Stomach (tissue), 8 donors: ENCODE measurements at regions not wholly inside any gene's neighbourhood (a gene's known extent, or its start where the extent isn't known, plus 50 kb on each side); places are given as distances from the start of the nearest gene placed in this dataset.
"Not testable (repeated sequence)": the region's sequence is repeated elsewhere in the genome, so short reads cannot be mapped to it uniquely, and the experiment has no call there.

ENCODE experiments used
- DNase-seq, 2 donors: peaks; one replicate each; pipeline versions ENCODE4 v3.0.0 to v3.0.0-alpha.2; 2013 to 2019
- H3K27ac ChIP-seq, 5 donors: fragments of 200-600 bp in 4 of 5; sonication (generic) in 4 of 5; one replicate each; pipeline ENCODE4 v1.5.1; 2013 to 2019; ENCODE audit warnings: mild to moderate bottlenecking in 1 of 5, moderate library complexity in 1 of 5
- H3K27me3 ChIP-seq, 3 donors: fragments of 200-600 bp; sonication (generic); one replicate each; pipeline ENCODE4 v1.5.1; 2017 to 2019; ENCODE audit warnings: mixed run types in 1 of 3
- H3K36me3 ChIP-seq, 4 donors: fragments of 200-600 bp; sonication (generic); 1 replicate in 3 of 4; 2 replicates in 1 of 4; pipeline ENCODE4 v1.5.1; 2016 to 2019
- H3K4me1 ChIP-seq, 4 donors: fragments of 200-600 bp; sonication (generic); one replicate each; pipeline ENCODE4 v1.5.1; 2016 to 2019
- H3K4me3 ChIP-seq, 4 donors: fragments of 200-600 bp; sonication (generic) in 3 of 4; one replicate each; pipeline ENCODE4 v1.5.1; 2016 to 2019; ENCODE audit warnings: mild to moderate bottlenecking in 1 of 4
- H3K9me3 ChIP-seq, 4 donors: fragments of 200-600 bp; sonication (generic); one replicate each; pipeline ENCODE4 v1.5.1; 2016 to 2019
- EP300 ChIP-seq: sonication (generic); formaldehyde crosslinking; IDR thresholded peaks from one replicate; pipeline ENCODE4 v1.6.1; 2017; ENCODE audit warnings: antibody characterized with exemption
- POLR2A ChIP-seq, 4 donors: fragments of 450-650 bp; IDR thresholded peaks; one replicate each; pipeline ENCODE4 v1.6.1; 2016; ENCODE audit warnings: antibody characterized with exemption in 4 of 4, control low read depth in 2 of 4, mild to moderate bottlenecking in 1 of 4, moderate library complexity in 1 of 4
- POLR2AphosphoS5 ChIP-seq, 3 donors: sonication (generic); formaldehyde crosslinking; IDR thresholded peaks; one replicate each; pipeline ENCODE4 v1.6.1; 2016; ENCODE audit warnings: antibody characterized with exemption in 3 of 3
- WGBS, 5 donors: extraction: QIAGEN DNeasy Blood & Tissue Kit in 3 of 5; methylation state at CpG; one replicate each; pipeline versions ENCODE4 v1.1.5 to v1.1.7; 2013 to 2018; 5-methylcytosine and 5-hydroxymethylcytosine counted together
- intact Hi-C: fragments of 100-400 bp; cut with DNase I; formaldehyde crosslinking; loops from one replicate; pipeline ENCODE4 v1.15.1; 2023; ENCODE audit warnings: low total_unique reads
- TF ChIP-seq, protein P1 (sequence below), 7 experiments: fragments of 450-650 bp in 4 of 7; fragments of 200-600 bp in 3 of 7; sonication (generic) in 3 of 7; IDR thresholded peaks; one replicate each; pipeline ENCODE4 v1.5.1; 2016 to 2019; ENCODE audit warnings: antibody characterized with exemption in 7 of 7, control low read depth in 2 of 7, mild to moderate bottlenecking in 1 of 7
- donor health status: healthy with polysubstance abuse.
- donor health status: Bipolar disorder and iron deficiency.
- donor health status: healthy.

DNA sequence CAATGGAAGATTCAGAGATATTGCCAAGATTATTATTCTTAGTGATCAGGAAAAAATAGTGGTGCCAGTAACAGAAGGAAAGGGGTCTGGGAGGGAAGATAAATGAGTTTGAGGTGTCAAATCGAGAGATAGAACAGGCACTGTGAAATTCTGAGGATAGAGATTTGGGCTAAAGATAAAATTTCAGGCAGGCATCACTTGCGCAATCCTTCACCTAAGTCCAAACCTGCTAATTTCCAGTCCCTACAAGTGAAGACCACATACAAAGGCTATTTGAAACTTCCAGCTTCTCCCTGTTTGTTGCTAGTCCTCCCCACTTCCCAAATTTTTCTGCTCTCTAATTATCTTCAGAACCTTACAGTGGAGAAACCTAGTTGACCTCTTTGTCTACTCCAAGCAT lies 494.6 kb downstream of the MAGEE1 start:
- WGBS, 5 donors = 62 to 85% (median 78%) methylated on average over 2 of the region's 2 CpGs
- no peaks in the 10 kb centered on the region for H3K36me3 ChIP-seq
- no peaks in the 10 kb centered on the region for H3K9me3 ChIP-seq
- no peak overlapping the region for H3K4me3 ChIP-seq
- H3K4me1 ChIP-seq = no peaks in the 10 kb centered on the region
- no peaks in the 10 kb centered on the region for H3K27me3 ChIP-seq
- H3K27ac ChIP-seq = no peak overlapping the region
- no peak for DNase-seq
- intact Hi-C loops = no loop called here
- TF ChIP-seq POLR2AphosphoS5 (IDR thresholded peaks at IDR 0.05) (no peak), POLR2A (IDR thresholded peaks at IDR 0.05) (no peak), EP300 (no peak)
- TF ChIP-seq, protein P1, sequence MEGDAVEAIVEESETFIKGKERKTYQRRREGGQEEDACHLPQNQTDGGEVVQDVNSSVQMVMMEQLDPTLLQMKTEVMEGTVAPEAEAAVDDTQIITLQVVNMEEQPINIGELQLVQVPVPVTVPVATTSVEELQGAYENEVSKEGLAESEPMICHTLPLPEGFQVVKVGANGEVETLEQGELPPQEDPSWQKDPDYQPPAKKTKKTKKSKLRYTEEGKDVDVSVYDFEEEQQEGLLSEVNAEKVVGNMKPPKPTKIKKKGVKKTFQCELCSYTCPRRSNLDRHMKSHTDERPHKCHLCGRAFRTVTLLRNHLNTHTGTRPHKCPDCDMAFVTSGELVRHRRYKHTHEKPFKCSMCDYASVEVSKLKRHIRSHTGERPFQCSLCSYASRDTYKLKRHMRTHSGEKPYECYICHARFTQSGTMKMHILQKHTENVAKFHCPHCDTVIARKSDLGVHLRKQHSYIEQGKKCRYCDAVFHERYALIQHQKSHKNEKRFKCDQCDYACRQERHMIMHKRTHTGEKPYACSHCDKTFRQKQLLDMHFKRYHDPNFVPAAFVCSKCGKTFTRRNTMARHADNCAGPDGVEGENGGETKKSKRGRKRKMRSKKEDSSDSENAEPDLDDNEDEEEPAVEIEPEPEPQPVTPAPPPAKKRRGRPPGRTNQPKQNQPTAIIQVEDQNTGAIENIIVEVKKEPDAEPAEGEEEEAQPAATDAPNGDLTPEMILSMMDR (IDR thresholded peaks at IDR 0.05) = no peak

DNA sequence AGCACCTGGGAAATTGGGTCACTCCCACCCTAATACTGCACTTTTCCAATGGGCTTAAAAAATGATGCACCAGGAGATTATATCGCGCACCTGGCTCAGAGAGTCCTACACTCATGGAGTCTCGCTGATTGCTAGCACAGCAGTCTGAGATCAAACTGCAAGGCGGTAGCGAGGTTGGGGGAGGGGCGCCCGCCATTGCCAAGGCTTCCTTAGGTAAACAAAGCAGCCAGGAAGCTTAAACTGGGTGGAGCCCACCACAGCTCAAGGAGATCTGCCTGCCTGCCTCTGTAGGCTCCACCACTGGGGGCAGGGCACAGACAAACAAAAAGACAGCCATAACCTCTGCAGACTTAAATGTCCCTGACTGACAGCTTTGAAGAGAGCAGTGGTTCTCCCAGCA lies 497.1 kb downstream of the MAGEE1 start:
- H3K4me3 ChIP-seq, DNase-seq, H3K27me3 ChIP-seq, H3K4me1 ChIP-seq, H3K36me3 ChIP-seq, H3K9me3 ChIP-seq, intact Hi-C loops, H3K27ac ChIP-seq: not testable (repeated sequence)
- 68 to 88% (median 74%) methylated on average over 7 of the region's 7 CpGs for WGBS, 5 donors

DNA sequence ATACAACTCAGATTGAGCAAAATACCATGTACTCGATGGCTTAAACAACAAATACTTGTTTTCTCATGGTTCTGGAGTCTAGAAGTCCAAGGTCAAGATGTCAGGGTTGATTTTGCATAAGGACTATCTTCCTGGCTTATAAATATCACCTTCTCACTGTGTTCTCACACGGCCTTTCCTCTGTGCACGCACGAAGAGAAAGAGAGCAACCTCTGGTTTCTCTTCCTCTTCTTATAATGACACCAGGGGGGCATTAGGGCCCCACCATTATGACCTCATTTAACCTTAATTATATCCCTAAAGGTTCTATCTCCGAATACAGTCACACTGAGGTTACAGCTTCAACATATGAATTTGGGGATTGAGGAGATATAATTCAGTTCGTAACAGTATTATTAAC lies 504.0 kb downstream of the MAGEE1 start:
- 68 to 83% (median 77%) methylated on average over 6 of the region's 6 CpGs for WGBS, 5 donors
- Histone ChIP-seq H3K27ac (no peak overlapping the region), H3K27me3 (no peaks in the 10 kb centered on the region), H3K4me3 (no peak overlapping the region), H3K4me1 (no peaks in the 10 kb centered on the region), H3K9me3 (peaks cover 0 to 17% (median 5%) of the 10 kb centered on the region in 4 donors), H3K36me3 (no peaks in the 10 kb centered on the region)
- DNase-seq = no peak
- TF ChIP-seq, protein P1 (IDR thresholded peaks at IDR 0.05) = no peak
- TF ChIP-seq POLR2A (IDR thresholded peaks at IDR 0.05) (no peak), EP300 (no peak), POLR2AphosphoS5 (IDR thresholded peaks at IDR 0.05) (no peak)
- intact Hi-C loops = no loop called here

DNA sequence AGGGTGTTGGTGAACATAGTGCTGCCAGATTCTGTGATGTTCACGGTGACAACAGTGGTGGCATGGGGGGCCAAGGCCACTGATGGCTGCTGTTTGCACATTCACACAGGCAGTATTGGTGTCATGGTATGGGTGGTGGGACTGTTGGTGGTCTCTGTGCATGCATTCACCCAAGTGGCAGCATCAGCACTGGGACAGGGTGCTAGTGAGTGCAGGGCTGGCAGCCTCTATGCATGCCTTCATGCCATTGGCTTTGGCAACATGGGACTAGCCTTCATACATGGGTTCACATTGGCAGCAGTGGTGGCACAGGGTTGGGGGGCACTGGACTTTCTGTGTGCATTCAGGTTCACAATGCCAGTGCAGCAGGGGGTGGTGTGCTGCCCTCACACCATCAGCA lies 489.7 kb upstream of the FGF16 start:
- WGBS, 5 donors = 80 to 100% (median 90%) methylated on average over 1 of the region's 1 CpG; no CpG with 5 or more reads in 1 of the 5 donors

More for the DNA sequence above, 489.7 kb upstream of the FGF16 start:
- Histone ChIP-seq H3K4me3 (no peak overlapping the region), H3K36me3 (no peaks in the 10 kb centered on the region), H3K9me3 (peaks cover 0 to 37% (median 13%) of the 10 kb centered on the region in 4 donors), H3K27ac (no peak overlapping the region), H3K27me3 (no peaks in the 10 kb centered on the region), H3K4me1 (no peaks in the 10 kb centered on the region)
- DNase-seq = no peak
- TF ChIP-seq POLR2AphosphoS5 (IDR thresholded peaks at IDR 0.05) = no peak
- no peak for TF ChIP-seq EP300
- TF ChIP-seq, protein P1 (IDR thresholded peaks at IDR 0.05) = no peak
- no peak for TF ChIP-seq POLR2A (IDR thresholded peaks at IDR 0.05)
- intact Hi-C loops = no loop called here
